HepG2 (cell line): ENCODE measurements at regions not wholly inside any gene's neighbourhood (a gene's known extent, or its start where the extent isn't known, plus 50 kb on each side); places are given as distances from the start of the nearest gene placed in this dataset.

ENCODE experiments used
- MAFF ChIP-seq: IDR thresholded peaks from 2 replicates; pipeline ENCODE4 v1.6.1; 2011; ENCODE audit warnings: low read depth, low read length, improper control_type of control experiment
- NFYB ChIP-seq: sonication (generic); formaldehyde crosslinking; IDR thresholded peaks from 2 replicates; pipeline ENCODE4 v1.4.0; 2020; ENCODE audit warnings: missing genetic modification reagents
- SRSF9 ChIP-seq: fragments of 200-400 bp; formaldehyde crosslinking; IDR thresholded peaks from 2 replicates; pipeline ENCODE4 v1.6.1; 2018; ENCODE audit warnings: borderline replicate concordance, mild to moderate bottlenecking, low read depth, low read length; ENCODE audit not compliant: insufficient read depth, poor library complexity, severe bottlenecking
- TCF7 ChIP-seq: sonication (generic); IDR thresholded peaks from 2 replicates; pipeline ENCODE4 v1.6.1; 2016; ENCODE audit warnings: antibody characterized with exemption, low read depth
- TOE1 ChIP-seq: sonication (generic); formaldehyde crosslinking; IDR thresholded peaks from 2 replicates; pipeline ENCODE4 v1.4.0; 2020; ENCODE audit warnings: mild to moderate bottlenecking, missing genetic modification reagents
- ZBTB7A ChIP-seq: sonication (generic); formaldehyde crosslinking; IDR thresholded peaks from 2 replicates; pipeline ENCODE4 v1.8.0; 2022; ENCODE audit warnings: mild to moderate bottlenecking, missing genetic modification reagents
- TF ChIP-seq, protein P1 (sequence below): sonication (generic); formaldehyde crosslinking; IDR thresholded peaks from 2 replicates; pipeline ENCODE4 v1.5.1; 2020; ENCODE audit warnings: mild to moderate bottlenecking, missing genetic modification reagents, borderline replicate concordance

DNA sequence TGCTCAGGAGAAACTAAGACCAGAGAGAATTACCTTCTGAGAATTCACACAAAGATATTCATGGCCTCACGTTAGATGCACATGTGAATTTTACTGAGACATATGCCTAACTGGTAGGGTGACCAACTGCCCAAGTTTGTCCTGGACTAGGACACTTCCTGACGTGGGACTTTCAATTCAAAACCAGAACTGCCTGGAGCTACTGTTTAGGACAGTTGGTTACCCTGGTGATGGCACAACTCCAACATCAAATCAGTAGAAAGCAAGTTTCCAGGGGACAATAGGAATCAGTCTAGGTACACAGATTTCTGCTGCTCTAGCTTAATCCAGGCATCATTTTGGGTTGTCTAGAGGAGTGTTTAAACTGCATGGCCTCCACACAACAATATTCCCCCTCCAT is 178.7 kb downstream of the GXYLT1 start:
- no peak for TF ChIP-seq NFYB (CRISPR knock-in tag)
- TF ChIP-seq SRSF9, result no peak
- TF ChIP-seq ZBTB7A (CRISPR knock-in tag), result no peak
- no peak for TF ChIP-seq TCF7
- no peak for TF ChIP-seq TOE1 (CRISPR knock-in tag)
- TF ChIP-seq, protein P1, sequence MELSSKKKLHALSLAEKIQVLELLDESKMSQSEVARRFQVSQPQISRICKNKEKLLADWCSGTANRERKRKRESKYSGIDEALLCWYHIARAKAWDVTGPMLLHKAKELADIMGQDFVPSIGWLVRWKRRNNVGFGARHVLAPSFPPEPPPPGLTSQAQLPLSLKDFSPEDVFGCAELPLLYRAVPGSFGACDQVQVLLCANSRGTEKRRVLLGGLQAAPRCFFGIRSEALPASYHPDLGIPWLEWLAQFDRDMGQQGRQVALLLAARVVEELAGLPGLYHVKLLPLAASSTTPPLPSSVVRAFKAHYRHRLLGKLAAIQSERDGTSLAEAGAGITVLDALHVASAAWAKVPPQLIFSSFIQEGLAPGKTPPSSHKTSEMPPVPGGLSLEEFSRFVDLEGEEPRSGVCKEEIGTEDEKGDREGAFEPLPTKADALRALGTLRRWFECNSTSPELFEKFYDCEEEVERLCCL (CRISPR knock-in tag), result no peak
- no peak for TF ChIP-seq MAFF
